ENCODE measurements at regions not wholly inside any gene's neighbourhood (a gene's known extent, or its start where the extent isn't known, plus 50 kb on each side); places are given as distances from the start of the nearest gene placed in this dataset.

GRCh38 chr12:130098301-130099005 lies 63.8 kb upstream of the FZD10 start:
- Histone ChIP-seq H3K9me3 (ENCODE audit: insufficient read depth, low read length) (no peaks in the 10 kb centered on the region), H3K9me2 (replicated peaks; ENCODE audit: insufficient read depth, low read length) (no peaks in the 10 kb centered on the region), H3K36me3 (ENCODE audit: low read length) (no peaks in the 10 kb centered on the region), H3K9ac (ENCODE audit: low read length) (no peak overlapping the region), H3F3A (ENCODE audit: insufficient read depth) (no peaks in the 10 kb centered on the region), H4K20me1 (ENCODE audit: low read depth, low read length) (no peaks in the 10 kb centered on the region), H3K4me2 (ENCODE audit: low read depth, low read length, poor library complexity, severe bottlenecking) (no peak overlapping the region), H3K79me2 (ENCODE audit: insufficient read depth, low read length) (no peaks in the 10 kb centered on the region), H3K4me3 (ENCODE audit: insufficient read depth, low read length, poor library complexity, severe bottlenecking) (no peak overlapping the region), H2AFZ (ENCODE audit: low read depth, low read length, severe bottlenecking) (no peak overlapping the region), H3K27ac (ENCODE audit: low read depth, low read length) (no peak overlapping the region), H3K27me3 (ENCODE audit: low read length) (no peaks in the 10 kb centered on the region)
- TF ChIP-seq EZH2phosphoT487 (conservative IDR thresholded peaks at IDR 0.05; ENCODE audit: low read length): no peak
- TF ChIP-seq CTCF (IDR thresholded peaks at IDR 0.05; ENCODE audit: insufficient read depth, low read length, poor library complexity, severe bottlenecking): no peak

GRCh38 chr12:130100634-130101362 lies 61.5 kb upstream of the FZD10 start:
- no peaks in the 10 kb centered on the region for H3K79me2 ChIP-seq (ENCODE audit: insufficient read depth, low read length)
- no peak overlapping the region for H3K27ac ChIP-seq (ENCODE audit: low read depth, low read length)
- H3K9ac ChIP-seq (ENCODE audit: low read length): no peak overlapping the region
- no peak overlapping the region for H3K4me3 ChIP-seq (ENCODE audit: insufficient read depth, low read length, poor library complexity, severe bottlenecking)
- H4K20me1 ChIP-seq (ENCODE audit: low read depth, low read length): no peaks in the 10 kb centered on the region
- H3K9me2 ChIP-seq (replicated peaks; ENCODE audit: insufficient read depth, low read length): no peaks in the 10 kb centered on the region
- no peaks in the 10 kb centered on the region for H3K9me3 ChIP-seq (ENCODE audit: insufficient read depth, low read length)
- H3K4me2 ChIP-seq (ENCODE audit: low read depth, low read length, poor library complexity, severe bottlenecking): no peak overlapping the region
- H3K27me3 ChIP-seq (ENCODE audit: low read length): no peaks in the 10 kb centered on the region
- H3F3A ChIP-seq (ENCODE audit: insufficient read depth): no peaks in the 10 kb centered on the region
- H2AFZ ChIP-seq (ENCODE audit: low read depth, low read length, severe bottlenecking): no peak overlapping the region
- H3K36me3 ChIP-seq (ENCODE audit: low read length): no peaks in the 10 kb centered on the region
- TF ChIP-seq CTCF (IDR thresholded peaks at IDR 0.05; ENCODE audit: insufficient read depth, low read length, poor library complexity, severe bottlenecking) (no peak), EZH2phosphoT487 (conservative IDR thresholded peaks at IDR 0.05; ENCODE audit: low read length) (no peak)

- no peaks in the 10 kb centered on the region for H3K9me2 ChIP-seq (replicated peaks; ENCODE audit: insufficient read depth, low read length)
- H3K9me3 ChIP-seq (ENCODE audit: insufficient read depth, low read length): no peaks in the 10 kb centered on the region
- no peaks in the 10 kb centered on the region for H4K20me1 ChIP-seq (ENCODE audit: low read depth, low read length)
- H3K4me3 ChIP-seq (ENCODE audit: insufficient read depth, low read length, poor library complexity, severe bottlenecking): no peak overlapping the region
- TF ChIP-seq EZH2phosphoT487 (conservative IDR thresholded peaks at IDR 0.05; ENCODE audit: low read length) (no peak), CTCF (IDR thresholded peaks at IDR 0.05; ENCODE audit: insufficient read depth, low read length, poor library complexity, severe bottlenecking) (no peak)
- no peaks in the 10 kb centered on the region for H3K27me3 ChIP-seq (ENCODE audit: low read length)
- H2AFZ ChIP-seq (ENCODE audit: low read depth, low read length, severe bottlenecking): no peak overlapping the region
- no peaks in the 10 kb centered on the region for H3K36me3 ChIP-seq (ENCODE audit: low read length)
- no peak overlapping the region for H3K9ac ChIP-seq (ENCODE audit: low read length)
- no peaks in the 10 kb centered on the region for H3K79me2 ChIP-seq (ENCODE audit: insufficient read depth, low read length)
- H3K27ac ChIP-seq (ENCODE audit: low read depth, low read length): no peak overlapping the region
- no peak overlapping the region for H3K4me2 ChIP-seq (ENCODE audit: low read depth, low read length, poor library complexity, severe bottlenecking)
- H3F3A ChIP-seq (ENCODE audit: insufficient read depth): no peaks in the 10 kb centered on the region
These were observed 60.9 kb upstream of the FZD10 start for GRCh38 chr12:130101370-130101769.
